ENCODE measurements at regions not wholly inside any gene's neighbourhood (a gene's known extent, or its start where the extent isn't known, plus 50 kb on each side); places are given as distances from the start of the nearest gene placed in this dataset.
"Not testable (repeated sequence)": the region's sequence is repeated elsewhere in the genome, so short reads cannot be mapped to it uniquely, and the experiment has no call there.

- DNase-seq = no peak
Measured at GRCh38 chr3:145197821-145198220, 963.2 kb downstream of the PLOD2 start.

DNA sequence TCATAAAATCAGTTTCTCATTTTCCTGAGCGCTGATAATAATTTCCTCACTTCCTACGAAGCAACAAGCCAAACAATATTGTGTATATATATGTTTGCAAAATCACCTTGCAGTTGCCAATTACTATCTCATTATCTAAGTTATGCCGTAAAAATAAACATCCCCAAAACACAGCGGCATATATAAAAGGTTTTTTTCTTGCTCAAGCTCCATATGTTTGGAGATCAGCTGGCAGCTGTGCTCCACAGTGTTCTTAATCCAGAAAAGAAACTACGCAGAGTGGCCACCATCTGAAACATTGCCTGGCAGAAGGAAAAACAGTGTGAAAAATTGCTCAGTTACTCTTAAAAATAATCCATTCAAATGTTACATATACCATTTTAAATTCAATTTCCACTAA, 951.4 kb downstream of the PLOD2 start:
- DNase-seq = no peak

DNA sequence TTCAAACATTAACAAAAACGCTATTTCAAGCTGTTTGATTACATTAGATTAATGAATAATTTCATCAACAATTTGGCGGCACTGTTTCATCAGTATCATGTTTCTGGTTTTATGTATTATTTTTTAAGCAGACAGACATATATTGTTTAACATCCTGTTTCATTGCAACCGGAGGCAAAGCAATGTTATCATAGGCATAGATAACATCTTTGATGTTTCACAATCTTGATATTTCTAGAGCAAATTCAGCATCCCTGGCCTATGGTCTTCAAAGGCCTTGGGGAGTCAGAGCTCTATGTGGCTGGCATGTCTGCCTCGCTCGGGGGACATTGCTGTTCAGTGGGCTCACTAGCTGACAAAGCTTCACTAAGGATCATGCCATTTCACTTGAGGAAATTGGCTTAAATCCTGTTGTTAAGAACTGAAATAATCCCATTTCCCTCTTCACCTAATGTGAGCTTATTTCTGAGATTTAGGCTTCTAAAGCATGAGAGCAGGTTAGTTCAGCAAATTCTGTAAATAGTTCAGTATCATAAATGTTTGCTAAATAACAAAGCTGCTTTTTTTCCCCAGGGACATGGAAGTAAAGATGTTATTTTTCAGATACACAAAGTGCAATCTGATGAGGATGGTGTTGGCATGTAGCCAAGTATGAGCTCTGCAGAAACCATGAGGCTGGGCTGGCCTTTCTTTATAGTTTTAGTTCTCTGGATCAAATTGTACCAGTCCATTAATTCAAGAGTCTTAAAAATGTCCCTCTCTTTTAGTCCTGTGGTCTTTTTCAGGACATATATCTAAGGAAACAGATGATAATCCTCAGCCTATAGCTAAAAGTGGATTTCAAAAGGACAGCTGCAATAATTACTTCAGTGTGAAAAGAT, 941.4 kb downstream of the PLOD2 start:
- DNase-seq = no peak

DNA sequence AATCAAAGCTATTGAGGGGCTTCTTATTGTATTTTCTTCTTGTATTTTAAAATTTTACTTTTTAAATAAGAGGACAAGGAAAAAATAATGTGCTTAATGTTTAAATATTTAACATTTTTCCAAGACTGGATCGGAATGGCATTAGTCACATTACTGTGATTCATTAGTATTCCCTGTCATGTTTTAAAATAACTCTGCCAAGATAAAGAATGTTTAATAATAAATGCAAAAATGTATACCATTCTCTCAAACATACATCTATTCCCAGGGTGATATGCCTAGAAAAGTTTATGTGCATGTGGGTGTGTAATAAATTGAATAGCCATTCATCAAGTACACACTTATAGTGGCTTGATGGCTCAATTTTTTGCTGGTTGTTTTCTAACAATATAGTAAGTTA, 936.1 kb downstream of the PLOD2 start:
- no peak for DNase-seq

- DNase-seq = no peak
Measured at GRCh38 chr3:145243875-145244274, 917.1 kb downstream of the PLOD2 start.

GRCh38 chr3:145244327-145244726, 916.7 kb downstream of the PLOD2 start:
- DNase-seq = no peak

GRCh38 chr3:145246291-145246690, 914.7 kb downstream of the PLOD2 start:
- no peak for DNase-seq

DNA sequence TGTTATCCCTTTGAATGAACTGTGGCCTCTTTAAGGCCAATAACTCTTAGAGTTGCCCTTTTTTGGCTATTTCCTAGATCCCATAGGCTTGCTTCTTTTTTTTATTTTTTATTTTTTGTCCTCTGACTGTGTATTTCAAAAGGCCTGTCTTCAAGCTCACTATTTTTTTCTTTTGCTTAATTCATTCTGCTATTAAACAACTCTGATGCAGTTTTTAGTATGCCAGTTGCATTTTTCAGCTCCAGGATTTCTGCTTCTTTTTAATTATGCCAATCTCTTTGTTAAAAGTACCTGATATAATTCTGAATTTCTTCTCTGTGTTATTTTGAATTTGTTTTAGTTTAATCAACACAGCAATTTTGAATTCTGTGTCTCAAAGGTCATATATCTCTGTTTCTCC, 912.1 kb downstream of the PLOD2 start:
- no peak for DNase-seq

- DNase-seq = no peak
Measured at GRCh38 chr3:145251311-145251710, 909.7 kb downstream of the PLOD2 start.

GRCh38 chr3:145257967-145258366, 903.0 kb downstream of the PLOD2 start:
- DNase-seq = not testable (repeated sequence)

DNA sequence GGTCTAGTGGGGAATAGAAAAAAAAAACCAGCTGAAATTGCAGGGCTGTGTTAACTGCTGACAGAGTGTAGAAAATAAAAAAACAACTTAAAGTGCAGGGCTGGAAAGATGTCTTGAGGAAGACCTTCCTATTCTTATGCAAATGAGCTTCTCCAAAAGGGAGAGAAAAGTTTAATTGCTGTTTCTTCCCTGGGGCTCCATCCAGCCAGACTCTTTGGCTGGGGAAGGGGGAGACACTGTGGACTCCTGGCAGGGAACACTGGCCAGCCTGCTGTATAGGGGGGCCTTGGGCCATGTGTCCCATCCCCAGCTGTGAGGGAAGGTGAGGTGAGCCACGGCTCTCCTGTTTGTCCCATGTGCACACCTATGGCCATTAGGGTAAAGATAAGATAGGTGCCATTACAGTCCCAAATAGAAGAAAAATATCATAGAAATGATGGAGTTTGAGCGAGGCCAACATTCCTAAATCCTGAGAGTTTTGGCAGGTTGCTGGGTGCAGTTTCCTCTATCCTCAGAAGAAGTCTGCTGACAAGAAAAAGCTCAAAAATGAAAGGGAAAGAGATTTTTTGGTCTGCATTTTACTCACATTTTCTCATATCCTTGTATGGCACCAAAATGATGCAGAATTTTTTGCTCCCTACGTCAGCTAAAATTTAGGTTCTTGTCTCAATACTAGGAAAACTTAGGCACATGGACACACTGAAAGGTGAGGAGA, 901.7 kb downstream of the PLOD2 start:
- no peak for DNase-seq

DNA sequence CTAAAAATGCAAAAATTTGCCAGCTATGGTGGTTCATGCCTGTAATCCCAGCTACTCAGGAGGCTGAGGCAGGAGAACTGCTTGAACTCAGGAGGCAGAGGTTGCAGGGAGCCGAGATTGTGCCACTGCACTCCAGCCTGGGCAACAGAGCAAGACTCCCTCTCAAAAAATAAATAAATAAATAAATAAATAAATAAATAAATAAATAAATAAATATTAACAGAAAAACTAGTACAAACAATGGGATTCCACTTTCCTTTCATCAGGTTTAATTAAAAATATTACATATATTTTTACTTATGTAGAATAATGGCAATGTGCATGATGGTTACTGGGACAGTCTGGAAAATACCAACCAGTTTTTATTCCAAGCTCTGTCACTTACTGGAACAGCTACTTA, 897.5 kb downstream of the PLOD2 start:
- DNase-seq = not testable (repeated sequence)

DNA sequence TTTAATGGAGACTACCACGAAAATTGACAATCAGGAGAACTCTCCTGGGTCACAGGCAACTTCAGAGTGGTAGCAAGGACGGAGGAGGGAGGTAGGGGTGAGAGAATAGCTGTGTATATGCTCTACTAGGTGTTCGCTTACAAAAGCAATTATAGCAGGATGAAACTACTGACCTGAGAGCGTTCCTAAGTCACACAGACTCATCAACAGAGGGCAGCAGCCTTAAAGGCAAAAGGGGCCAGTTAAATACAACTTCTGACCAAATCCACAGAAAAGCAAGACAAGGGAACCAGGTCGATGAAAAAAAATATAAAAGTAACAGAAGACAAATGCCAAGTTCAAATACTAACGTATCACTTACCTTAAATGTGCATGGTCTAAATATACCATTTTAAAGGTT, 894.6 kb downstream of the PLOD2 start:
- no peak for DNase-seq

DNA sequence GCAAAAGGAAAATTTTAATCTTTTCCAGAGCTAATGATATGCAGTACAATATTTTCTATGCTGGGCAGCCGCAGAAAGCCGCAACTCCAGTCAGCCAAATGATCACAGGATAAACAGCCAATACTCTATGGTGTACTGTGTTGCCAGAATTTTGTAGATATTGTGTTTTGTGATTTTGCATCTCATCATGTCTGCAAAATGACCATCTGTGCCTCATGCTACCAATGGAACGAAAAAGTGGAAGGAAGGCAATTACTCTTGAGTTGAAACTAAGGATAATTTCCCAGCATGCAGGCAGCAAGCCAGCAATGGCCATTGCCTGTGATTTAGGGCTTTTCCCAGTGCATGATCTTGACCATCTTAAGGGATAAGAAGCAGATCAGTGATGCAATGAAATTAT, 891.9 kb downstream of the PLOD2 start:
- no peak for DNase-seq

DNA sequence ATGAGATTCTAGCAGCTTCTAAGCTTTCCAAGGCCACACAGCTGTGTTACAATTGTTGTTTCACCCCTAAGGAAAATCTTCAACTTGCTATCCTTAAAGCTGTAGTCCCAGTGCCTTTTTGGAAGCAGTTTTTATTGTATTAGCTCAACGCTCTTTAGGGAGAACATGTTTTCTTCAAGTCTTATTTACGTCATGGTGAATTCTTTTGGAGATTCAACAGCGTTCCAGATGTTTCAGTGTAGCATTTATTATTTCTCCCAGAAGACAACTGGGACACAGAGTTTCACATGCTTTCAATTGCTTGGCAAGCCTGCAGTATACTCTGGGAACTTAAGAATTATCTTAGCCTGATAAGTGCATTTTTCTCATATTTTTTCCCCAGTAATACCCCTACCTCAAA, 888.3 kb downstream of the PLOD2 start:
- no peak for DNase-seq

DNA sequence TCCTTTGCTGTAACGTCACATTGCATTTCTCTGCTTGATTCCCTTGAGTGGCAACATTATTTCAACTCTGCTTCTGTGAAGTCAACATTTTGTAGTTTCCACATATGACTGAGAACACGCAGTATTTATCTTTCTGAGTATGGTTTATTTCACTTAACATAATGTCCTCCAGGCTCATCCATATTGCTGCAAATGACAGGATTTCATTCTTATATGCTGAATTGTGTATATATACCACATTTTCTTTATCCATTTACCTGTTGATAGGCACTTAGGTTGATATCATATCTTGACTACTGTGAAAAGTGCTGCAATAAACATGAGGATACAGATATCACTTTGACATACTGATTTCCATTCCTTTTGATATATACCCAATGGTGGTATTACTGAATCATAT, 878.5 kb downstream of the PLOD2 start:
- DNase-seq = no peak

DNA sequence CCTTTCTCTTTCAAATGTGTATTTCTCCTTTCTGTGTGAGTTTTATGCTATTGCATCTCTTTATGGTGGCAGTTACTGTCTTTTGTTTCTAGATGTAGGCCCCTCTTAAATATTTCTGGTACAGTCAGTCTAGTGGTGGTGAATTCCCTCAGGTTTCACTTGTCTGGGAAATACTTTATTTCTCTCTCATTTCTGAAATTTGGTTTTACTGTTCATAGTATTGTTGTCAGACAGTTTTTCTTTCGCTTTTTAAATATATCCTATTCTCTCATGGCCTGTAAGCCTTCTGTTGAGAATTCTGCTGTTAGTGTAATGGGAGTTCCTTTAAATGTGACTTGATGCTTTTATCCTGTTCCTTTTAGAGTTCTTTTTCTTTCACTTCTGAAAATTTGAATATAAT, 874.0 kb downstream of the PLOD2 start:
- no peak for DNase-seq

- no peak for DNase-seq
Measured at GRCh38 chr3:145290010-145290409, 871.0 kb downstream of the PLOD2 start.

- DNase-seq = no peak
Measured at GRCh38 chr3:145294572-145294971, 866.4 kb downstream of the PLOD2 start.

DNA sequence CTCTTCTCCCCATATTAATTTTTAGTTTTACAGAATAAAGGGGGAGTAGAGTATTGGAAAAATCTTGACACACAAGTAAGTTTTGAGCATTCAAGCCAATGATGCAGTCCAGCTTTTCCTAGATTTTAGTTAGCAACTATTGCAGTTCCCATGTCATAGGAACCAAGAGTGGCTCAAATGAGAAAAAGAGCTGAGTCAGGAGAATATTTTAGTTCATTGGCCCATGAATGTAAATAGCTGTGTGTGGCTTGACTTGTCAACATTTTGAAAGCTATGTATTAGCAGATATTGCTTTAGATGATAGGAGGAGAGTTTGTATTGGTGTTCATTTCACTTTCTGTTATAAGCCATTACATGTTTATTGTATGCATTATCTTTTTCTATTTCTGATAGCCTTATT, 853.7 kb downstream of the PLOD2 start:
- no peak for DNase-seq

DNA sequence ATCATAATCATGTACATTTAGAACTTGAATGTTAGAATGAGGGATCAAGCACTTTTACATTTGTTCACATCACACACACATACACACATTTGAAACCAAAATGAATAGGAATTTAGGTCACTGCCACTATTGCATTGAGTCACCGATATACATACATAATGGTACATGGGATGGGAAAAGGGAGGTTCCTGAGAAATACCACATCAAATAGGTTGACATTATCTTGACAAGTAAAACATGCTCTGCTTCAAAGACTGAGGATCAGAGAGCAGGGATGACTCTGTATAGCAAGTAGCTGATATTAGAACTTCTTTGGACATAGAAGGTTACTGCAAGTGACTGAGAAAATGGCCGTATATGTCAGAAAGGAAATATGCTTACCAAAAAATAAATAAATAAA, 847.2 kb downstream of the PLOD2 start:
- no peak for DNase-seq

GRCh38 chr3:145316253-145316652, 844.7 kb downstream of the PLOD2 start:
- DNase-seq = not testable (repeated sequence)

DNA sequence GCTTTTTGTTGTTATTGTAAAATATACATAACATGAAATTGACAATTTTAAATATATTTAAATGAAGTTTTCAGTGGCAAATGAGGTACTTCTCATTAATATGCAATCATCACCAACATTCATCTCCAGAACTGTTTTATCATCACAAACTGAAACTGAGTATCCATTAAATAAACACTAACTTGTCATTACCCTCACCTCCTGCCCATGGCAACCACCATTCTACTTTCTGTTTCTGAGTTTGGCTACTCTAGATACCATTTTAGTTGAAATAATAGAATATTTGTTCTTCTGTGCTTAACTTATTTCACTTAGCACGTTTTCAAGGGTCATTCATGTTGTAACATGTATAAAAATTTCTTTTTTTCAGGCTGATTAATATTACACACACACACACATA, 834.3 kb downstream of the PLOD2 start:
- no peak for DNase-seq

GRCh38 chr3:145333427-145333826, 827.6 kb downstream of the PLOD2 start:
- DNase-seq = not testable (repeated sequence)

All from SIG-M5 (cell line).